ENCODE measurements at regions not wholly inside any gene's neighbourhood (a gene's known extent, or its start where the extent isn't known, plus 50 kb on each side); places are given as distances from the start of the nearest gene placed in this dataset.

DNA sequence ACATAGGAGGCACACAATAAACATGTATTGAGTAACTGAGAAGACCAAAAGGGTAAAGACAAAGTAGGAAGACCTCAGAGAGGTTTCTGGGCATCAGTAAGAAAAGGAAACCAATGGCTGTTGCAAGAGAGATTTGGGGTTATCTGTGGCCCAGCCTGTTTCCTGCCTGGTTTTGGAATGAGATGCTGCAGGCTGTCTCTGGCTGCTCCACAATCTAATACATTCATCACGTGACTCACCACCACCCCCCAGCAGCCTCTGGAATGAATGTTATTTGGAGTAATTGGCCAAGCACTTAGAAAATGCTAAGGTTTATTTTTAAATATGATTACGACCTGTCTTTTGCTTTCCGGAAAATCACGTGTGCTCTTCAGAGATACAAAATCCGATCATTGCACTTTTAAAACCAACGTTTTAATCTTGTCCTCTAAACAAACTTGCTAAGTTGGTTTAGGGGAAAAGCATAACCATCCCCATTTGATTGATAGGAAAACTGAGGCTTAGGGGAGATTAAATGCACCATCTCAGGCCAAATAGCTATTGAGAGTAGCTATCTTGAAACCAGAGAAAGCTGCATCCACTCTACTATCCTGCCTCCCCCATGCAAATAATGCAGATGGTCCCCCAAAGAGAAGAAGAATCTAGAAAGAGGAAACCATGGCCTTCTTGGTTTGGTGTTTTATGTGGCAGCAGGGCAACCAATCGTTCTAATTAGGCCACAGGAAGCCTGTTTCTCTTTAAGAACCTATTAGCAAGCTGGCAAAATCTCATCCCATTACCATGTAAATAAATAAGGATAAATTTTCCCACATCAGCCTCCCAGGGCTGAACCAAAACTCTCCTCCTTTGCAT is 151.8 kb upstream of the ADRA1B start:
- peak; percentile 96 for DNase-seq

DNA sequence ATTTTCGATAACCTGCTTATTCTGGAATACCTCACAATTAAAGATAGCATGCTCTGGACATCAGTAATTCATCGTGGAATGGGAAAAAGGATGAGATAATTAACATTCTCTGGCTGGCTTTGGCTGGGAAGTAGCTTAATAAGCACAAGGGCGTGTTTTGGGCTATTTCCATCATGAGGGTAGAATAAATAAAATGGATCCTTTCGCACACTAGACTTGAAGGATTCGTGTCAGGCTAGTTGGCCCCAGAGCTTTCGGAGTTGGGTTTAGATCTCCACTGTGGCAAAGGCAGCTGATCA is 151.2 kb upstream of the ADRA1B start:
- peak; percentile 53 for DNase-seq

DNA sequence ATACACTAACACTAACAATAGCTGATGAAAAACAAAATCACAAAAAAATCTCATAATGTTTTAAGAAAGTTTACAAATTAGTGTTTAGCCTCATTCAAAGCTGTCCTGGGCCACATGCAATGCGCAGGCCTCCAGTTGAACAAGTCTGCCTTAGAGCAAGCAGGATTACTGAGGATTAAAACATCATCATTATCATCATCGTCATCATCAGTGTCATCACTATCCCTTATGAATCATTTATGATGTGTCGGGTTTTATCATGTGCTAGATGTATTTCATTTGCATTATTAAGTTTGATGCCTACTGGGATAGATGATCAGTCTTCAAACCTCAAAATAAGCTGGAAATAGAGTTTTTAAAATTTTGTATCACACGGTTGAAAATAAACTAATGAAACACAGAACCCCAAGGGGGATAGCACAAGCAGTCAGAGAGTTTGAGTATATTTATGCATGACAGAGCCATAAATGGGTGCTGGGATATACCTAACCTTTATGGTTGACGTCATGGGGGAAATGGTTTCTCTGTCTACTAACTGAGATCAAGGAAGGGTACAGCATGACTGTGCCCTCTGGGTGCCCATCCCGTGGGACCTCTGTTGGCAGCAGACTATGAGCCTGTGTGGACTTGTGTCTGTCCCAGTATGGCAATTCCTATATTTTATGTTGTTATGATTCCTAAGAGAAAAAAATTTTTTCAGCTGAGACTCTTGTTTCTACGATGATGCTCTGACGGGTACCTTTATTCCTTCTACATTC is 150.3 kb upstream of the ADRA1B start:
- no peak for DNase-seq

DNA sequence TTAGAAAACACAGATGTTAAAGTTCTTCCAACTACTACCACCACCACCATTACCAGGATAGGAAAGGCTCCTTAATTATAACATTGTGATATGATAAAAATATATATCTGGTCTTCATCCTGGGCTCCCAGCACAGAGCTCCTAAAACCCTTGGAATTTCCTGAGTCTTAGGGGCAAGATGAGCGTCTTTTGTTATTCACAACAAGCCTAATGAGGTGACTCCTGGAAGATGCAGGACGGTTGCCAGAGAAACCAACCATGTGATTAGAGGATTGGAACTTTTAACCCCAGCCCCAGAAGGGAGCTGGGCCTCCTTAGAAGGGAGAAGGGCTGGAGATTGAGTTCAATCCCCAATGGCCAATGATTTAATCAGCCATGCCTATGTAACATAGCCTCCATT is 148.0 kb upstream of the ADRA1B start:
- peak; percentile 47 for DNase-seq

DNA sequence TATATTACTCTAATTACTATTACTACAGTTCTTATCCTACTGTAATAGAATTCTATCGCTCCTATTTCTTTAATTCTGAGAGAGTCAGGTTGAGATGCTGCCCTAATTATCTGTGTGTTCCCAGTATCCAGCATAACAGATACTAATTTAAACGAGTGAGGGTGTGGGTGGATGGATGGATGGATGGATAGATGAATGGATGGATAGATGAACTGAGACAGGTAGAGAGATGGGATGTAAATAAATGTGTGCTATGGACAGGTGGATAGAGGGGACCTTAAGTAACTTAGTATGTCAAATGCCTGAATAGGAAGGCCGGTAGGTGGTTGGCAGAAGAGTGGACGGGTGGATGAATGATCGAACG is 143.6 kb upstream of the ADRA1B start:
- no peak for DNase-seq

DNA sequence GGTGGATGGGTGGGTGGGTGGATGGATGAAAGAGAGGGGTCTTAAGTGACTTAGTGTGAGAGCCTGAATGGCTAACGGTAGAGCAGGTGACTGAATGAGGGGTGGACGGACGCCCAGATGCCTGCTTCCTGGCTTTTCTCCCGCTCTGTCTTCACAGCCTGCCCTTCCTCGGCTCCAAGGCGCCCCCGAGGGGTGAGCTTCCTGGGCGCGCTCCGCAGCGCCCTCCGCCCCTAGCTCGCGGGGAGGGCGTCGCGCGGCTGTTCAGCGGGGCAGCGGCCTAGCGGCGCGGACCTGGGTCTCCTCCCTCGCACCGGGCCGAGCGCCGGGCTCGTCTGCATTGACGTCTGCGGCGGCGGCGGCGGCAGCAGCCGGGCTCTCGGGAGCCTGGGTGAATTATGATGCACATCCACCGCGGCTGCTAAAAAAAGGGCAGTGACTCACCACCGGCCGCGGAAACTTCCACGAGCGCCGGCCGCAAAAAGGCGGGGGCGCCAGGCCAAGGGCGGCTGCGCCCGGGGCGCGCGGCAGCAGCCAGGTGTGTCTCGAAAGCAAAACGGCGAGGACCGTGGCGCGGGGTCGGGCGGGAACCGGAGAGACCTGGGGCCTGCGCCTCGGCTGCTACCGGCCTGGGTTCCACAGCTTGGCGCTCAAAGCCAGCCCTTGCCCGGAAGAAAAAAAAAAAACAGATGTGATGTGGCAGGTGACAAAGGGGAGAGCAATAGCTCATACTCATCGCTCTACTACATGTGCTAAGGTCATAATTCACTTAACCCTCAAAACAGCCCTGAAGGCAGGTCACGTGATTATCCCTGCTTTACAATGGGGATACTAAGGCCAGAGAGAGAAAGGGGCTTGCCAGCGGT is 143.0 kb upstream of the ADRA1B start:
- peak; percentile 82 for DNase-seq

DNA sequence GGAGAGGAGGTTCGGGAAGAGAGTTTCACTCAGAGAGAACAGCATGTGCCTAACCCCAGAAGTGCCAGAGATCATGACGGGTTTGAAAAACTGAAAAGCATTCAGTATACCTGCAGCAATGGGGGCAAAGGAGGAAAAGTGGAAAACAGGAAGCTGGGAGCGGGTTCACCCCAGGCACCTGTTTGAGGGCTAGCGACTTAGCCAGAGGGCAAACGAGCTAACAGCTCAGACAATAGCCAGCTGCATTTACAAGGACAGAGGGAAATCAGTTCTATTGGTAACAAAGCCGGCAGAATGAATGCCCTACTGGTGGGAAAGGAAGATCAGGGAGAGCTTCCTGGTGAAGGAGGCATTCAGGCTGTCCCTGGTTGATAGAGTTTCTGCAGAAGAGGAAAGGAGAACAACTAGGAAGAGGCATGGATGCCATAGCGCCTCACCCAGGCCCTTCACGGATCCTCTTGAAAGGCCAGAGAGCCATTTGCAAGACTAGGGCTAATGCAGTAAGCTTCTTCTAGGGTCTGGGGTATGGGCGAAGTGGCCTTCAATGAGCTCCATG is 141.7 kb upstream of the ADRA1B start:
- no peak for DNase-seq

DNA sequence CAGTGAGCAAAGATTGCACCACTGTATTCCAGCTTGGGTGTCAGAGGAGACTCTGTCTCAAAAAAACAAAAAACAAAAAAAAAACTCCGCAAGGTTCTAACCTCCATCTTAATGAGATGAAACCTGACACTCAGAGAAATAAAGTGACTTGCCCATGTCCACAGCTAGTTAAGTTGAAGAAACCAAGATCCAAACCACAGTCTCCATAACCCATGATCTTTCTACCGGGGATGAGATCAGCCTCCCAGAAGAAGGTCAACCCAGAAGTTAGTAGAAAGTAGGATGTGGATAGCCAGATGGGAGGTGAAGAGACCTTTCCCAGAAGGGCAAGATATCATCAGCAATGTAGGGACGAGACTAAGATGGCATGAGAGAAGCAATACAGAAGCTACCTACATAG is 140.4 kb upstream of the ADRA1B start:
- no peak for DNase-seq

DNA sequence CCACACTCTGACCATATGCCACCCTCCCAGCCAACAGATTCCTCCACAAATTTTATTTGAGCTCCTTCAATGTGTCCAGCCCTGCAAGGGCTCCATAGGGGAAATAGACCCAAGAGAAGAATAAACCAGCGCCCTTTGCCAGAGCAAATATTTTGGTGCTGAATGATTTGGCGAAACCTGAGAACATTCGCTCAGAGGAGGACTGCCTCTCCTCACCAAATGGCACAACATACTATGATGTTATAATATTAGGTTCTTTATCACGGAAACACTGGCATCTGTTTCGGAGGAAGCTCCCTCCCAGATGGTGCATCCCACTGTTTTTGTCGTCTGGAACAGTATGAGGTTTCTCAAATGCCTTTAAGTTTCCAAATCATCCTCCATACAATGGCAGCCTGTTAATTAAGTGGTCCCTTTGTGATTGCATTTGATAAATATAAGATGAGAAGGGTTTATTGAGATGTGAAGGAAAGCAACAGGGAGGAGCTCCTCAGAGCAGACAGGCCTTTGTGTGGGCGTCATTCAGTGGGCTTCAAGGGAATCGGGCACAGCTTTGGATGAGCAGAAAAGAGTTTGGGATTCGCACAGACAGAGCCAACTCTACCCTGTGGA is 139.1 kb upstream of the ADRA1B start:
- DNase-seq, result peak; percentile 34

DNA sequence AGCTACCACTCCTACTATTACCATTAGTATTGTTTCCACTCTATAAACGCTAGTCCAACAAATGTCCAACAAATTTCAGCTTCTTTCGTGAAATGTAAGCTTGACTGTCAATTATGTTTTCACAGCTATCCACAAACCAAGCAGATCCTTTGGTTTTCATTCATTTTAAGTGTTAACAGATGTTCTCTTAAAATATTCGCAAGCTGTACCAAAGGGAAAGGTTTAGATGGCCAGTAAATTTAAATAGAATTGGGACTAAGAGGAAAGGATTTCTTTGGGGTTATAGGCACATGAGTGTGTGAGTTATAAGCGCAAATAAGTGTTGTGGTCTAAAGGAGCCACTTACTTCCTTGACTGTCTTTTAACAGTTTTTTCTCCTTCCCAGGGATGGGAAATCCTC is 136.8 kb upstream of the ADRA1B start:
- peak; percentile 57 for DNase-seq

DNA sequence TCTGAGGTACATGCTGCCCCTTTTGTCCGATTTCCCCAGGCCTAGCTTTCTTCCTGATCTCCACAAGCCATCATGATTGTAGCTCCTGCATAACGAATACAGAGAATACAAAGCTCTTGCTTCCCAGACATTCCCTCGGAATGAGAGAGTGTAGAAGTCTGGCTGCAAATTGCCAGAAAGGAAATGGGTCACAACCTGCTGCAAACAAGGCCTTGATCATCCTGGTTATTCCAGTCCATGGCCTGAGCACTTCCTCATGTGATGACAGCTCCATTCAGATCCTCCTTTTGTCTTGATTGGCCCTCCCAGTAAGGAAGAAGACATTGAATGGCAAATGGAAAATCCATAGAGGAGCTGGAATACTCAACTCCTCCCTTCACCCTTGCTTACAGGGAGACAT is 136.0 kb upstream of the ADRA1B start:
- no peak for DNase-seq

DNA sequence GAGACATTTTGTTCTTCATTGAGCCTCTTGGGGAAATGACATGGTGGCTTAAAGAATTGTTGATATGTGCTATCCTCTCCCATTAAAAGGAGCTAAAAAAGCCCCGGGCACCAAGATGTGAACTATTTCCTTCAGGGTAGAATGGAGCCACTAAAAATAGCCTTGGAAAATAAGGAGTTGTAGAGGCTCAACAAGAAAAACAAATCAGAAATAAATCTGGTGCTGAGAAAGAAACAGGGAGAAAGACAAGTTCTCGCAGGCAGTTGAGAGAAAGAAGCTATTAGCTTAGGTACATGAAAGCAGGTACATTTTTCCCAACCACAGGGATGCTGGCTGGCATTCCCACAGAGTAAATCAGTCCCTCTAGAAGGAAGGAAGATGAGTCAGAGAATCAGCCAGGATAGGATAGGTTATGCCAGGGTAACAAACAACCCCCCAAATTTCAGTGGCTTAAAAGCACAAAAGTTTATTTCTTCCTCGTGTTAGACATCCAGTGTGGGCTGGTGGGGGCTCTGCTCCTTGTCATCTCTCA is 134.6 kb upstream of the ADRA1B start:
- DNase-seq, result no peak

DNA sequence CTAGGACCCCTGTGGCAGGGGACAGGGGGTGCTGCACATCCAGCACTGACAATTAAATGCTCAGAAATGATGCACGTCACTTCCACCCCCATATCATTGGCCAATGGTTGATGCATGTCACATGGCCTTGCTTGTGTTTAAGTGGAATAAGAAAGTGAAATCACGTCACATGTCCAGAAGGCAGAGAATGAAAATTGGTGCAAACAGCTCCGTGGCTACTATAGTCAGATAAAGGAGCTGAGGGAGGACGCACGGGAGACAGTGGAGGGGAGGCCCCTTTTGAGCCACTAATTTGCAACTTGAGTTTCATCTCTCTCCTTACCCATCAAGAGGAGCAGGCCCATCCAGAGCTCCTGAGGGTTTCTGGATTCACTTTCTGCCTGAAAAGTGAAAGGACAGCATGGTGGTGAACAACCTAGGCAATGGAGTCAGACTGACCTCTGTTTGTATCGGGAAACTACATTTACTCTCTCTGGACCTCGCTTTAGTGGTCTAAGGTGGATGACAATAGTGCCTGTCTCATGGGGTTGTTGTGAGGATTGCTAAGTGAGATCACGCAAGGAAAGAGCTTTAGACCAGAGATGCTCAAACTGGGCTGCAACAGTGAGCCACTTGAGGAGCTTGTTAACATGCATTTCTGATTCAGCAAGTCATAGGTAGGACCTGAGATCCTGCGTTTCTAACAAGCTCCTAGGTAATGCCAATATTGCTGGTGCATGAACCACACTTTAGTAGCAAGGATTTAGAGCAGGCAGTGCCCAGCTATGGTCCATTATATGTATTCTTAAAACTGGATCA is 133.9 kb upstream of the ADRA1B start:
- DNase-seq, result no peak

DNA sequence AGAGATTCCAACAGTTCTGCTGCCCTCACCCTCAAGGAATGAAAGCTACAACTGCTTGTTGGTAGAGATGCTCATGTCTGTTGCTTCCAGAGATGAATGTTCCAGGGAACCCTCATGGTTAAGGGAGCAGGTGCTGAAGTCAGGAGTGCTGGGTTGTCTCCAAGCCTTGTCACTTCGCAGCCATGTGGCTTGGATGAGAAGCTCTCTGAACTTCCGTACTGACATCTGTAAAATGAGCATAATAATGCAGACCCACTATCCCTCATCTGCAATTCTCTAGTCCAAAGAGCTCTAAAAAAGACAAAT is 133.3 kb upstream of the ADRA1B start:
- DNase-seq, result no peak

DNA sequence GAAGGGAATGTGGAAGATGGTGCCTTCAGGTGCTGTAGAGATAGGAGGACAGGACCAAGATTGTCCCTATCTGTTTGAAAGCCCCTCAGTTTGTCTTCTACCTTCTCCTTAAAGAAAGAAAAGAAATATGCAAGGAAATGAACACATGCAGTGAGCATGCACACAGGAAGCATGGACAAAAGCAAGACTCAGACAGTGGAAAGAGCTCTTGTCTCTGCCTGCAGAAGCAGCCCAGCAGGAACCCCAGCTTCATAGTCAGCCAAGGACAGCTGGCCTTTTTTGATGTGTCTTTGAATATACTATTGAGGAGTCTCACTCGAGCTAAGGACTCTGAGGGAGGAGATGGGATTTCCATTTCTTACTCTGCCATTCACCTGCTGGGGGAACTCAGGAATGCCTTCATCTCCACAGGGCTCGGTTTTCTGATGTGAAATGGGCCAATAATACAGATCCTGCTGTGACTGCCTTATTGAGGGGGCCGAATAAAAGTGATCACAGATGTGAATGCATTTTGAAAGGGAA is 132.5 kb upstream of the ADRA1B start:
- DNase-seq, result no peak

DNA sequence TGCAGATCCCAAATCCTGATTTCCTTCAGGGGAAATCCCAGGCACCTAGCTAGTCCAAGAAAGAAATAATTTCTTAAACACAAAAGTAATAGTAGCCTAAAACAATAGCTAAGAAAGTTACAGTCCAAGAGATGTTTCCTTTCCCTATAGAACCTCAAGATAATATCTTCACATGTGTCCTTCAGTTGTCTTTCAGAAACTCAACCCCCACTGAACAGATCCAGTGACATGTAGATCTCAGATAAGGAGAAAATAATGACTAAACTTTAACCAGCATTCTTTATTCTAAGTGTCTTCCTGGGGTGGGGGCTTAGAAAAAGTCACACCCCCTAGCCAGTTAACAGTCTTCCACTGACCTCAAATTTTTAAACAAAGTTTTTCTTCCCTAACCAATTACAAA is 131.3 kb upstream of the ADRA1B start:
- DNase-seq, result no peak

DNA sequence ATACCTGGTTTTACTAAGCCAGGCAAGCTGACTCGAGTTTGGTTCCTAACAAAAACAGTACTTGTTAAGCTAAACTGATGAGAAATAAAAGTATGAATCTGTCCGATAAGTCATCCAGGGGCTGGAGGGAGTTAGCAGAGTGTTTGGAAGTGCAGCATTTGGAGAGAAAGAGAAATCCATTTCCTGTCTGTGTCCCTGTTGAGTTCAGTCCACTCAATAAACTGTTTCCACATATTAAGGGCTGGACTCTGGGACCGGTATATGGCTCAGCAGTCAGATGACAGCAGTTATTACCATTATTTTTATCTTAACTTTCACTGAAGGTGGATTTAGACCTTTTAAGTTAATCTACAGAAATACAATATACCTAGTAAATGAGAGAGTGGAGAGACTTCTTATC is 130.6 kb upstream of the ADRA1B start:
- DNase-seq, result no peak

DNA sequence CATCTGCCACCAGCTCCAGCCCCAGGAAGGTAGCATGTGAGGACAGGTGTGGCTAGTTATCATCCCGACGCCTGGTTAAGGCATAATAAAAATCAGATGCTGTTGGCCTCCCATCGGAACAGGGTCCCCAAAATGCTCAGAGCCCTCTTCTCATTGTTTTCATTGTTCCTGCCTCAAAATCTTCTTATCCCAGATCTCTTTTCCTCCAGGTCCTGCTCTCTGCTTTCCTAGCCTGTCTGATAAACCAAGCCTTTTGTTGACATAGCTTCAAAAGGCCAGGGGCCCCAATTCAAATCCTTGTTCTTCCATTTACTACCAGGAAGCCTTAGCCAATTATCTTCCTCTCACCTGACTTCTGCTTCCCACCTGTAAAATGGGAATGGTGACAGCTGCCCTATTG is 130.1 kb upstream of the ADRA1B start:
- no peak for DNase-seq

DNA sequence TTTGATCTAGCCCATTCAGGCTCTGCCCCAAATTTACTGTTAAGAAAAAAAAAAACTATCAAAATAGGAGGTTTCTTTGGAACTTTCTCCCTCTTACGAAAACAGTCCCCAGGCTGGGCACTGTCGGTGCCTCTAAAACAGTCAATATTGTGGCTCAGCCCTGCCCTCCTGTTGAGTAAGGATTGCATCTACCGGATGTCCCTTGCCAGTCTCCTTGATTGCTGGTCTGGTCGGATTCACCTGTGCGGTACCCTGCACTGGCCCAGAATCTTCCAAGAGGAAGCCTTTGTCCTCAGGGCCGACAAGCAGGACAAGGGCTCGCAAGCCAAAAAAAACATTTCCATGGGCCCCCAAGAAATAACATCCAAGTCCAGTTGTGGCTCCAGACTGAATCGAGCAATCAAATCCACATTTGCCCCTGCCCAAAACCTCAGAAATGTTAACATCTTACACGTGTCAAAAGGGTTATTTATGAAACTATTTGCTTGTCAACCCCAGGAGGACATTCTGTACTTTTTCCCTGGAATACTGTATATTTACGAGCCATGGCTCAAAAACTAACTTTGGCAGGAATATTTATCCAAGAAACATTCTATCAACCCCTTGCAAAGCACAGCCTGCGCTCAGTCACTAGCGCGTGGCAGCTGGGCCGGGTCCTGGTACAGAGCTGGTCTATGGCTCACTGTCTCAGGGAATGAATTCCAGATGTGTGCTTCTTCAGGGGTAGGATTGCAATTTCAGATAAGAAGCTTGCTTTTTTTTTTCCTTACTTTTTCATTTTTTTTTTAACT is 129.2 kb upstream of the ADRA1B start:
- DNase-seq, result peak; percentile 78

DNA sequence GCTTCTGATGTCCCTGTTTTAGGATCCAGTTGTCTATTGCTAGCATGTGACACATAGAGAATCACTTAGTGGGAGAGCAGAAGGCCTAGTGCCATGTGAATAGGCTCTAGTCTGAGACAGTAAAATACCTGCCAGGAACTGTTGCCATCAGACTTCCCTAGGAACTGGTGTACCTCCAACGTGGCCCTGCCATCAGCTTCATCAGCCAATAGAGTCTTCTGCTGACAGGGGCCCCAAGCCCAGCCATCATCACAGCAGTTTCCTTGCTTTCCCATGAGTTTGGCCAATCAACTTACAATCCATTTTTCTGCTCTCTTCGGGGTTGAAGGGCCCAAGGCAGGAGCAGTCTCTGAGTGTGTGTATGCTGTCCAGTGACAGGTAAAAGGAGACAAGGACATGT is 128.4 kb upstream of the ADRA1B start:
- DNase-seq, result no peak
